Muscle of back (tissue), 3 donors: ENCODE measurements at regions not wholly inside any gene's neighbourhood (a gene's known extent, or its start where the extent isn't known, plus 50 kb on each side); places are given as distances from the start of the nearest gene placed in this dataset.
"Not testable (repeated sequence)": the region's sequence is repeated elsewhere in the genome, so short reads cannot be mapped to it uniquely, and the experiment has no call there.

Source experiments
- DNase-seq, 3 donors: peaks; one replicate each; pipeline versions ENCODE4 v3.0.0 to v3.0.0-alpha.2; 2013

DNA sequence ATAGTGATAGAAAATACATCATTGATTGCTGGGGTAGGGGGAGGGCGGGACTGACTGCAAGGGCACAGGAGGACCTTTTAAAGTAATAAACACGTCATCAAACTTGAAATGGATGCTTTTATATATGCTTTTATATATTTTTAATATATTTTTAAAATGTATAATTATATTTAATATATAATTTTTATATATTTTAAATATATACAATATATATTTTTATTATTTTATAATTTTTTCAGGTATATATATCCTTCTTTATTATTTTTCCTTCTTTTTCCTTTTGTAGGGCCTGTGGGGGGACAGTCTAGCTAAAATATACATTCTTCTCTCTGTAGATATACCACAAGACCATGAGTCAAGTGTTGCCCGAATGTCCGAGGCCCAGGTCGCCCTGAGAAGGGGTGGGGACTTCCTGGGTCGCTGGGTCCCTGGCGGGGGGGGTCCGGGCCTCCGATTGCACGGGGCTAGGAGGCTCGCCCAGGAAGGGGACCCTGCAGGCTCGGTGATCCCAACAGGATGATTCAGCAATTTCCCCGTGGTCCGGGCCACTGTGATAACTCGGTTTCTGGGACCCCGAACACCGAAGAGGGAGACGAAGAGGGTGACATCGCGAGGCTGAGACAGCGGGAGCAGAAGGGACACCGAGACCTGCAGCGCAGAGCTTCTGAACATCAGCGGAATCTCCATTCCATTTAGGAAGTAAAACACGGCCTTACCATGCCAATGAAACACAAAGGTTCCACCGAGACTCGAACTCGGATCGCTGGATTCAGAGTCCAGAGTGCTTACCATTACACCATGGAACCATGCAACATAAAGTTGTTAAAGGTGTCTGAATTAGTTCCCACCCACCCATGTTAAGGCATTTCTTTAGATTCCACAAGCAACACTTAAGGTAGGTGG, 112.5 kb upstream of the NBPF11 start:
- DNase-seq = peak in 2 of 3 donors; percentile 36 to 55

GRCh38 chr1:148263906-148264255, 111.8 kb upstream of the NBPF11 start:
- DNase-seq = peak in 1 of 3 donors; percentile 6

- peak; percentile 44 to 77 (median 59) for DNase-seq
Measured at GRCh38 chr1:148263128-148263905, 111.2 kb upstream of the NBPF11 start.

GRCh38 chr1:148261684-148262083, 109.6 kb upstream of the NBPF11 start:
- not testable (repeated sequence) for DNase-seq

GRCh38 chr1:148257886-148258285, 105.8 kb upstream of the NBPF11 start:
- DNase-seq = not testable (repeated sequence)

DNA sequence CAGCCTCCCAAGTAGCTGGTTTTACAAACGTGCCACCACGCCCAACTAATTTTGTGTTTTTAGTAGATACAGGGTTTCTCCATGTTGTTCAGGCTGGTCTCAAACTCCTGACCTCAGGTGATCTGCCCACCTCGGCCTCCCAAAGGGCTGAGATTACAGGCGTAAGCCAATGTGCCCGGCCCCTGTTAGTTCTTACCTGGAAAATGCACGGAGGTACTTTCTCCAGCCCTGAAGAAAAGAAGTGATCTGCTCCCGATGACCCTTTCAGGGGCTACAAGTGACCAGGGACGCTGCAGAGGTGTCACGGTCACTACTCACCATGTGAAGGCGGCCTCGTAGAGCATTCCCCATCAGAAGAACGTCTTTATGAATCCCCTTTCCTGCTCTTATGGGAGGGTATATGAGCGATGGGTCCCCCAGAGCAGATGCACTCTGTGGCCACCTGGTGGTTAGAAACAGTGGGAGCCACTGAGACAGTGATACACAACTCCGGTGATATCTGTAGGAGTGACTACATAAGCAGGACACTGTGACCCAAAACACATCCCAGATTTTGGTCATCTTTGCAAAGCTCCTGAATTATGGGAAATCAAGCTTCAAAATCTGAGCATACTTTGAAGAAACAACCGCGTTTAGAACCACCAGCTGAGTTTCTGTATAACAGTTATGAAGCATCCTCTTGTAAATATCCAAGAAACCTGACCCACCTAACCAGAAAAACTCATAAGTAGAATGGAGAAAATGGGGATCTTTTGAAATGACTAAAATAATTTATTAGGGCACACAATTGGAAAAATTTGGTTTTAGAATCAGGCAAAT, 102.7 kb upstream of the NBPF11 start:
- peak in 1 of 3 donors; percentile 8 for DNase-seq

- DNase-seq = not testable (repeated sequence)
Measured at GRCh38 chr1:148253808-148254207, 101.7 kb upstream of the NBPF11 start.

DNA sequence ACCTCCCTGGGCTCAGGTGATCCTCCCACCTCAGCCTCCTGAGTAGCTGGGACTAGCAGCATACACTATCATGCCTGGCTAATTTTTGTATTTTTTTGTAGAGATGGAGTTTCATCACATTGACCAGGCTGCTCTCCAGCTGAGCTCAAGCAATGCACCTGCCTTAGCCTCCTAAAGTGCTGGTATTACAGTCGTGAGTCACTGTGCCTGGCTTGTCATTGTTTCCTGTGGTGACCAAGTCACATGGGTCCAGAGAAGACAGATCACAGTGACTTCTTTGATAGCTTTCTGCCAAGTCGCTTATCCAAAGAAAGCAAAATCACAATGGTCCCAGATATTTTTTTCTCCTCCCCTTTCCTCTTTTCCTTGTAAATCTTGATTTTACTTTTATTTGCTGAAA, 96.7 kb upstream of the NBPF11 start:
- not testable (repeated sequence) for DNase-seq

DNA sequence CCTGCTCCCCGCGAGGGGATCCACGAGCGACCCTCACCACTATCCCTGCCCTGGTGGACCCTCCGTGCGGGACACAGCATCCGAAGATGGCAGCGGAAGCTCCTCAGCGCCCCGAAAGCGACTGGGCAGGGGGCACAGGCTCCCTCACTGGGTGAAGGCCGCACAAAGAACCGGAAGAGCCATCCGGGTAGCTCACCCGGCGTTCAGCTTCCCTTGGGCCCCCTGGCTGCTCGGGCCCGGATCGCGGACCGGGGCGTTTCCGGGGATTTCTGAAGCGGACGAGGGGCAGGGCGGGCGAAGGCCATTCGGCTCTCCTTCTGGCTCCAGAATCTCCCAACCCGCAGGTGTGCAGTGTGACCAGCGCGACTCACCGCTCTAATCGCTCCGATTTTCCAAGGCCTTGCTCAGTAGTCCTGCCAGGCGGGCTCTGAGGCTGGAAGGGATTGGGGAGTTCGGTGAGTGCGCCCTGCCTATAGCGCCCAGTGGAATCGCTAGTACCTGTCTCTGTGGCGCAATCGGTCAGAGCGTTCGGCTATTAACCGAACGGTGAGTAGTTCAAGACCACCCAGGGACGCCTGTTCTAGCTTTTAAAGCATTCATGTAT, 94.3 kb upstream of the NBPF11 start:
- DNase-seq = not testable (repeated sequence)

GRCh38 chr1:148245843-148246242, 93.8 kb upstream of the NBPF11 start:
- not testable (repeated sequence) for DNase-seq

DNA sequence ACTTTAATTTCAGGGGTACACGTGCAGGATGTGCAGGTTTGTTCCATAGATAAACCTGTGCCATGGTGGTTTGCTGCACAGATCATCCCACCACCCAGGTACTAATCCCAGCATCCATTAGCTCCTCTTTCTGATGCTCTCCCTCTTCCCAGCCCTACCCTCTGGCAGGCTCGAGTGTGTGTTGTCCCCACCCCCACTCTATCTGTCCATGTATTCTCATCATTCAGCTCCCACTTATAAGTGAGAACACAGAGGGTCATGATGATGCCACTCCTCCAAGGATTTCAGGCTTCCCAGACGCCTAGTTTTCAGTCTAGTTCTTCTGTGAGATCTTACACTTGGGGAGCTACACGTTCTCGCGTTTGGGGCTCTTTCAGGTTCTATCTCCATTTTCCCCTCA, 93.4 kb upstream of the NBPF11 start:
- DNase-seq = not testable (repeated sequence)

DNA sequence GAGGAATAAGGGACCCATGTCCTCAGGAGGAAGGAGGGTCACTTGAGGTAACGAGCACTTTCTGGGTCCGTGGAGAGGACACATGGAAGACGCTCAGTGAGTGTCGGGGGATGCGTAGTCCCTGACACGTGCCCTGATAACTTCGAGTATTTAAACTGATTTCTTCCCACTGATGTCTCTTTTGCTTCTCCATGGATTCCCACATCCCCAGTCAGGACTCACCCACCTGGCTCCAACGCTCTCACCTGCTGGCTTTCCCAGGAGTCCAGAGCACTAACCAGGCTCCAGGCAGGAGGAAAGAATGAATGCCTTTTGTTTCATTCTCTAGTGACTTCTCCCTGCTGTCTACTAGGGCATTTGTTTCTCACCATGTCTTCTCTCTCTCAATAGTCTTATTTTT, 81.2 kb upstream of the NBPF11 start:
- not testable (repeated sequence) for DNase-seq

- not testable (repeated sequence) for DNase-seq
Measured at GRCh38 chr1:148228846-148229245, 76.8 kb upstream of the NBPF11 start.

DNA sequence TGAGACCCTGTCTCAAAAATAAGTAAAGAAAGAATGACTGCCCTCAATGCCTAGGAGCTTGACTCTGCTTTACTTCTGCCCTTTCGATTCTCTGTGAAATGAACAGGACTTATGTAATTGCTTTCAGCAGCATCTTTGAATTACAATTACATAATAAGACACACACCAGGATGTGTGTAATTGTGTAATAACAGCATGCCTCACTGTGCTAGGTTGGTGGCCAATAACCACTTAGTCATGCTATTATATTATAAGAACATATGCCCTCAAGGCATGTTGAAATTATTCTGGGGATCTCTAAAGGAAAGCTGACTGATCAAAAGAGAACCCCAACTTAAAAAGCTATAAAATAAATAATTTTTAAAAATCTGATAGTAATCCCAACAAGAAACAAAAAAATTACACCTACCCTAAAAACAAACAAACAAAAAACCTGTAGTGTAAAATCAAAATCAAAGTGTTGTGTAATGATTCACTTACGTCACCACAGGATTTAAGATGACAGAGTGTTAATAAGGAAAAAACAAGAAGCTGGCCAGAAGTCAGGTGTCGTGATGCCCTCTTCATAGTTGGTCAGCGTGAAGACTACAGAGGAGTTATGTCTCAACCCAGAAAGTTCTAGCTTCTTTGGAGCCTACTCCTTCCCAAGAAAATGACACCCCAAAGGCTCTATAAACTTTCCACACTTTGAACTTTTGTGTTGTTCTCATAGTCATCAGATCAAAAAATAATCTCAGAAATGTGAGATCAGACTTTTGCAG, 70.5 kb upstream of the NBPF11 start:
- not testable (repeated sequence) for DNase-seq

DNA sequence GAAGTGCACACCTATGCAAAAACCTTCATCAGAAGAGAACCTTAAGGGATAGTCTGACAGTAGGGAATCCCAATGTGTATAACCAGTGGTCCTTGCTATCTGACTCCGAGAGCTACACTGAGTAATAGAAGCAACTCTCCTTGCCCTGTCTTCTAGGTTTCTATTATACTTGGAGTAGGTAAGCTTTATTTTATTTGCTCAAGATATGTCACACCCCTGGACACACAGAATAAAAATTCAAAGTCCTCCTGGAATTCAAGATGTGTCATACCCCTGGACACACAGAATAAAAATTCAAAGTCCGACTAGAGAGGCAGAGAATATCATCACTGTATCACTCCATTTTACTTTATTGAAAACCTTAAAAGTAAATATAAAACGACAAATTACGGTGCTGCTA, 69.5 kb upstream of the NBPF11 start:
- not testable (repeated sequence) for DNase-seq

GRCh38 chr1:148219229-148219628, 67.1 kb upstream of the NBPF11 start:
- not testable (repeated sequence) for DNase-seq

DNA sequence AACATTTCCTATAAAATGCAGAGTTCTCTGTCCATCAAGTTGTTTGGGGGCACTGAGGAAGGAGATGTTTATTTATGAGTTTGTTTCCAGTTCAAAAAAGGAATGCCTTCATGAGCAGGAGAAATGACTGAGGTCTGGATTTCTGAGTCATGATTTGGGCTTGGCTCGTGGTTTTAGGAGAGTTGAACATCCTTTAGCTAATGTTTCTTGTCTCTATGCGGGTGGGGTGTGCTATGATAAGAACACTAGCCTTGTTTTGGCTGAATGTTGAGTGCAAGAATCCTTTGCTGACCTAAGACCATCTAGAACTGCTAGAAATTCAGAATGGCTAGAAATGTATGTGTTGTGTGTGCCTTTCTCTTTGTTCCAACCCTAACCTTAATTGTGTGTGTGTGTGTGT, 59.1 kb upstream of the NBPF11 start:
- DNase-seq = not testable (repeated sequence)

DNA sequence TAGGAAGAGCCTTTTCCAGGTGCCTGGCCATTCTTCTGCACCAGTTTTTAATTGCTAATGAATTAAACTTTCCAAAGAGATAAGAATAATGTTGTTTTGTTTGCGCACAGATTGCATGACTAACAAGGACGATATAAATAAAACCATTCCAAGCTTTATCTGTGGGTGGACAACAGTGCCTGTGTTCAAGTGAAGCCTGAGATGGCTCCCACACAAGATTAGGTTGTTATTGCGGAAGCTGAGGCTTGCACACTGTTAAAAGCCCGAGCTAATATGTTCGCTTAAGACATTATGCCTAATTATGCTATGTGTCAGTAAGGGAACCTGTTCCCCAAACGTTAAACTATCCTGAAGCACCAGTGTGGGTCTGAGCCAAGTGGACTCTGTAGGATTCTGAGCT, 58.5 kb upstream of the NBPF11 start:
- DNase-seq = not testable (repeated sequence)

DNA sequence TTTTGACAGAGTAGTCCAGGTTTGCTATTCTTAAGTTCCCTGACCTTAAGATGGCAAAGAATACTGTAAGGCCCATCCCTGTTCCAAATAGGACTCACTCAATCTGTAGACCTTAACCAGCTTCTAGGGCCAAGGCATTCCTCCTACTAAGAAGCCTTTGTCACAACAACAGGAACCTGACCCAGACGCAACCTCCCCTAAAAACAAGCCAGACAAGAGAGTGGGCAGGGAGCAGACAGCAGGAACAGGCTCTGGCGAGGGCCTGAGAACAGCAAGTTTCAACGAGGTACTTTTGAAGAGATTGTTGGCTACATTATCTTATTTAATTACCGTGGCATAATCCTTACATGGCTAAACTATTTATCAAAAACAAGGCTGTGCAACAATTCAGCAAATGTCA, 58.1 kb upstream of the NBPF11 start:
- DNase-seq = not testable (repeated sequence)

DNA sequence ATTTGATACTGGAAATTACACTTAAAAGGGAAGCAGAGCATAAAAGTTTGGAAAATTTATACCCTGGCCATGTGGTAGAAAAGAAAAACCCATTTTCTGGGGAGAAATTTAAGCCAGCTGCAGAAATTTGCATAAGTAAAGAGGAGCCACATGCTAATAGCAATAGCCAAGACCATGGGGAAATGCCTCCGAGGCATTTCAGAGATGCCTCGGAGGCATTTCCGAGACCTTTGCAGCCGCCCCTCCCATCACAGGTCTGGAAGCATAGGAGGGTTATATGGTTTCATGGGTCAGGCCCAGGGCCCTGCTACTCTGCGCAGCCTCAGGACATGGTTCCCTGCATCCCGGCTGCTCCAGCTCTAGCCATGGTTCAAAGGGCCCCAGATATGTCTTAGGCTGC, 49.9 kb upstream of the NBPF11 start:
- DNase-seq = not testable (repeated sequence)
